ENCODE measurements at regions not wholly inside any gene's neighbourhood (a gene's known extent, or its start where the extent isn't known, plus 50 kb on each side); places are given as distances from the start of the nearest gene placed in this dataset.

DNA sequence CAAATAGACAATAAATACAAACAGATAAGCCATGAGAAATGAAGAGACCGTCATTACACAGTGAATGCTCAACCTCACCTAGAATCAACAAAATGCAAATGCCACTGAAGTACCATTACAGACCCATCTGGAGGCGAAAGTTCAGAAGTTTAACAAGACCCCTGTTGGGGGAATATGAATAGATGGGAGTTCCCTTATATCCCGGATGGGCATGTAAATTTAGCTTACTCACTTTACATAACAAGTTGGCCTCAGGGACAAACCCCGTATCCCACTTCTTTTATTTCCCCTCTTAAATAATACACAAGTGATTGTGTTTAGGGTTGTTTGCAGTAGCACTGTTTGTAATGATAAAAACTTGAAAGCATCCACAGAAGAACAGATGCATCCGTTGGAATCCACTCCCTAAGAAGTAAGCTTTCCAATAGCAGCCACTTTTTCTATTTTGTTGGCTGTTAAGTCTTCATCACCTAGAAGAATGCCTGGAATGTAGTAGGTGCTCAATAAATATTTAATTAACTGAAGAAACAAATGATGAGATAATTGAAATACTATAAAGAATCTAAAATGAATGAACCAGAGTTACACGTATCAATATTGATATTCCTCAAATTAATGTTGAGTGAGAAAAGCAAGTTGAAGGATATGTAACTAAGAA lies 1076.3 kb upstream of the TENM3 start:
- no peaks in the 10 kb centered on the region for H3K4me1 ChIP-seq (ENCODE audit: control insufficient read depth, insufficient read depth, low read length)

More for the DNA sequence above, 1076.3 kb upstream of the TENM3 start:
- Histone ChIP-seq H2AK5ac (ENCODE audit: low read depth, low read length) (no peak overlapping the region), H2BK5ac (ENCODE audit: low read depth, low read length, poor library complexity, severe bottlenecking) (no peak overlapping the region), H3K4me3 (ENCODE audit: insufficient read depth, low read depth, low read length) (no peak overlapping the region), H4K91ac (ENCODE audit: insufficient read depth, low read depth, low read length) (no peak overlapping the region), H3K9ac (ENCODE audit: low read depth, low read length) (no peak overlapping the region), H3K56ac (ENCODE audit: extremely low read depth, insufficient read depth, low read length) (no peak overlapping the region), H4K5ac (ENCODE audit: low read depth, low read length) (no peak overlapping the region), H4K20me1 (ENCODE audit: insufficient read depth, low read length) (no peaks in the 10 kb centered on the region), H2AFZ (replicated peaks; ENCODE audit: low read length, poor library complexity) (no peak overlapping the region), H3K79me1 (ENCODE audit: low read depth in 1 of 2, low read length in 2 of 2) (no peaks in the 10 kb centered on the region), H3K27me3 (ENCODE audit: control insufficient read depth, insufficient read depth, low read length) (no peaks in the 10 kb centered on the region), H4K8ac (ENCODE audit: low read depth in 2 of 2, low read length in 2 of 2) (no peak overlapping the region), H3K4me2 (ENCODE audit: low read depth, low read length) (no peak overlapping the region), H3K36me3 (ENCODE audit: control insufficient read depth, insufficient read depth, low read length) (no peaks in the 10 kb centered on the region), H3K23ac (ENCODE audit: low read depth, low read length) (no peak overlapping the region), H2BK15ac (ENCODE audit: low read depth, low read length) (no peak overlapping the region), H3K27ac (ENCODE audit: insufficient read depth, low read length) (no peak overlapping the region), H3K14ac (replicated peaks; ENCODE audit: low read depth, low read length) (no peak overlapping the region), H3K18ac (ENCODE audit: low read depth, low read length) (no peak overlapping the region), H3K4ac (ENCODE audit: low read depth, low read length) (no peak overlapping the region), H3K9me1 (ENCODE audit: insufficient read depth, low read length) (no peaks in the 10 kb centered on the region), H3K9me3 (ENCODE audit: control insufficient read depth, insufficient read depth, low read length) (no peaks in the 10 kb centered on the region), H2AK9ac (replicated peaks; ENCODE audit: low read depth, low read length, poor library complexity) (no peak overlapping the region), H2BK120ac (ENCODE audit: low read depth, low read length) (no peak overlapping the region), H2BK20ac (ENCODE audit: low read depth, low read length) (no peak overlapping the region)
- TF ChIP-seq ELK1 (IDR thresholded peaks at IDR 0.05; ENCODE audit: borderline replicate concordance, low read depth, low read length) (no peak), CHD1 (IDR thresholded peaks at IDR 0.05; ENCODE audit: low read depth, low read length) (no peak), POLR2A (IDR thresholded peaks at IDR 0.05; ENCODE audit: low read depth, low read length) (no peak), MAZ (IDR thresholded peaks at IDR 0.05; ENCODE audit: borderline replicate concordance, low read depth, low read length) (no peak), MAFK (IDR thresholded peaks at IDR 0.05; ENCODE audit: low read depth, low read length) (no peak), RCOR1 (IDR thresholded peaks at IDR 0.05; ENCODE audit: insufficient replicate concordance, low read length) (no peak), USF2 (IDR thresholded peaks at IDR 0.05; ENCODE audit: low read depth, low read length) (no peak), MXI1 (IDR thresholded peaks at IDR 0.05; ENCODE audit: borderline replicate concordance, low read depth, low read length) (no peak), FOS (IDR thresholded peaks at IDR 0.05; ENCODE audit: low read depth, low read length) (no peak), SMC3 (IDR thresholded peaks at IDR 0.05; ENCODE audit: low read depth, low read length) (no peak), RFX5 (IDR thresholded peaks at IDR 0.05; ENCODE audit: low read depth, low read length) (no peak), NFE2L2 (IDR thresholded peaks at IDR 0.05; ENCODE audit: low read depth, low read length) (no peak), RAD21 (IDR thresholded peaks at IDR 0.05; ENCODE audit: low read length) (no peak), BHLHE40 (IDR thresholded peaks at IDR 0.05; ENCODE audit: low read depth, low read length) (no peak)
- TF ChIP-seq, protein P1, sequence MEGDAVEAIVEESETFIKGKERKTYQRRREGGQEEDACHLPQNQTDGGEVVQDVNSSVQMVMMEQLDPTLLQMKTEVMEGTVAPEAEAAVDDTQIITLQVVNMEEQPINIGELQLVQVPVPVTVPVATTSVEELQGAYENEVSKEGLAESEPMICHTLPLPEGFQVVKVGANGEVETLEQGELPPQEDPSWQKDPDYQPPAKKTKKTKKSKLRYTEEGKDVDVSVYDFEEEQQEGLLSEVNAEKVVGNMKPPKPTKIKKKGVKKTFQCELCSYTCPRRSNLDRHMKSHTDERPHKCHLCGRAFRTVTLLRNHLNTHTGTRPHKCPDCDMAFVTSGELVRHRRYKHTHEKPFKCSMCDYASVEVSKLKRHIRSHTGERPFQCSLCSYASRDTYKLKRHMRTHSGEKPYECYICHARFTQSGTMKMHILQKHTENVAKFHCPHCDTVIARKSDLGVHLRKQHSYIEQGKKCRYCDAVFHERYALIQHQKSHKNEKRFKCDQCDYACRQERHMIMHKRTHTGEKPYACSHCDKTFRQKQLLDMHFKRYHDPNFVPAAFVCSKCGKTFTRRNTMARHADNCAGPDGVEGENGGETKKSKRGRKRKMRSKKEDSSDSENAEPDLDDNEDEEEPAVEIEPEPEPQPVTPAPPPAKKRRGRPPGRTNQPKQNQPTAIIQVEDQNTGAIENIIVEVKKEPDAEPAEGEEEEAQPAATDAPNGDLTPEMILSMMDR (conservative IDR thresholded peaks at IDR 0.05; ENCODE audit: low read depth, low read length): no peak
- BruUV-seq (replicated peaks): no TSS peak
- WGBS, 2 experiments (ENCODE audit: extremely low coverage in 2 of 2, insufficient read length in 1 of 2): no CpG with 5 or more reads among the region's 6 CpGs
- CTCF ChIA-PET: no interaction called here
- DNase-seq: no peak
- POLR2A ChIA-PET (ENCODE audit: unreplicated experiment): no interaction called here
- no peak for ATAC-seq (ENCODE audit: low read depth)
- intact Hi-C loops (cut with micrococcal nuclease) (no loop called here), in situ Hi-C loops (cut with MboI; ENCODE audit: low sequenced_read_pairs) (no loop called here), dilution Hi-C loops (cut with HindIII; ENCODE audit: low sequenced_read_pairs, unreplicated experiment) (no loop called here)

All from IMR-90 (cell line).